ENCODE measurements at regions not wholly inside any gene's neighbourhood (a gene's known extent, or its start where the extent isn't known, plus 50 kb on each side); places are given as distances from the start of the nearest gene placed in this dataset.
"Not testable (repeated sequence)": the region's sequence is repeated elsewhere in the genome, so short reads cannot be mapped to it uniquely, and the experiment has no call there.

DNA sequence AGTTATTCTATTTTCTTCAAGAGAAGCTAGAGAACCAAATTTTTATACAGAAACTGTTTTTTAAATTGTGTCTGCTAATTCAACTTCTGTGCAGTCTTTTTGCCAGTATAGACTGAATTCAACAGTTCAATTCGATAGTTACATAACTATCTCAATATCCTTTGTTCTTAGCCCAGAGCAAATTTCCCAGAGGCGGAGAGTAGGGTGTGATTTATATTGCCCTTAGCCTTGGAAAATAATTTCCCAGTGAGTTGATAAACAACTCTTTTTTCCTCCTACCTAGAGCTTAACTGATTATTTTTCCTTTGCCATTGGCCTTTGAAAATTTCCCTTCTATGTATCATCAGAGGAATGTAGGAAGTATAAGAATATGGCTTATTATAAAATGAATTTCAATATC, 420.5 kb downstream of the NSUN3 start:
- no peaks in the 10 kb centered on the region for H3K27me3 ChIP-seq (ENCODE audit: low read length)

GRCh38 chr3:94494992-94495391, 432.1 kb downstream of the NSUN3 start:
- H3F3A ChIP-seq (ENCODE audit: insufficient read depth): no peaks in the 10 kb centered on the region
- no peaks in the 10 kb centered on the region; the same call in 1 of the 2 replicates for H3K36me3 ChIP-seq (ENCODE audit: low read length)
- H3K79me2 ChIP-seq (ENCODE audit: insufficient read depth, low read length): no peaks in the 10 kb centered on the region
- H3K9me3 ChIP-seq (ENCODE audit: insufficient read depth, low read length): no peaks in the 10 kb centered on the region
- H3K27me3 ChIP-seq (ENCODE audit: low read length): no peaks in the 10 kb centered on the region
- H3K27ac ChIP-seq (ENCODE audit: low read depth, low read length): no peak overlapping the region
- no peak overlapping the region for H3K9ac ChIP-seq (ENCODE audit: low read length)
- no peaks in the 10 kb centered on the region for H4K20me1 ChIP-seq (ENCODE audit: low read depth, low read length)
- no peak overlapping the region for H3K4me3 ChIP-seq (ENCODE audit: insufficient read depth, low read length, poor library complexity, severe bottlenecking)
- no peak overlapping the region for H3K4me2 ChIP-seq (ENCODE audit: low read depth, low read length, poor library complexity, severe bottlenecking)
- no peak for TF ChIP-seq EZH2phosphoT487 (conservative IDR thresholded peaks at IDR 0.05; ENCODE audit: low read length)
- TF ChIP-seq, protein P1, sequence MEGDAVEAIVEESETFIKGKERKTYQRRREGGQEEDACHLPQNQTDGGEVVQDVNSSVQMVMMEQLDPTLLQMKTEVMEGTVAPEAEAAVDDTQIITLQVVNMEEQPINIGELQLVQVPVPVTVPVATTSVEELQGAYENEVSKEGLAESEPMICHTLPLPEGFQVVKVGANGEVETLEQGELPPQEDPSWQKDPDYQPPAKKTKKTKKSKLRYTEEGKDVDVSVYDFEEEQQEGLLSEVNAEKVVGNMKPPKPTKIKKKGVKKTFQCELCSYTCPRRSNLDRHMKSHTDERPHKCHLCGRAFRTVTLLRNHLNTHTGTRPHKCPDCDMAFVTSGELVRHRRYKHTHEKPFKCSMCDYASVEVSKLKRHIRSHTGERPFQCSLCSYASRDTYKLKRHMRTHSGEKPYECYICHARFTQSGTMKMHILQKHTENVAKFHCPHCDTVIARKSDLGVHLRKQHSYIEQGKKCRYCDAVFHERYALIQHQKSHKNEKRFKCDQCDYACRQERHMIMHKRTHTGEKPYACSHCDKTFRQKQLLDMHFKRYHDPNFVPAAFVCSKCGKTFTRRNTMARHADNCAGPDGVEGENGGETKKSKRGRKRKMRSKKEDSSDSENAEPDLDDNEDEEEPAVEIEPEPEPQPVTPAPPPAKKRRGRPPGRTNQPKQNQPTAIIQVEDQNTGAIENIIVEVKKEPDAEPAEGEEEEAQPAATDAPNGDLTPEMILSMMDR (IDR thresholded peaks at IDR 0.05; ENCODE audit: insufficient read depth, low read length, poor library complexity, severe bottlenecking): no peak
- H2AFZ ChIP-seq (ENCODE audit: low read depth, low read length, severe bottlenecking): no peak overlapping the region
- H3K9me2 ChIP-seq (replicated peaks; ENCODE audit: insufficient read depth, low read length): no peaks in the 10 kb centered on the region

More for the DNA sequence above, 420.5 kb downstream of the NSUN3 start:
- Histone ChIP-seq H3K36me3 (ENCODE audit: low read length) (no peaks in the 10 kb centered on the region), H3K27ac (ENCODE audit: low read depth, low read length) (no peak overlapping the region), H3K9ac (ENCODE audit: low read length) (no peak overlapping the region), H3K9me3 (ENCODE audit: insufficient read depth, low read length) (no peaks in the 10 kb centered on the region), H3K9me2 (replicated peaks; ENCODE audit: insufficient read depth, low read length) (no peaks in the 10 kb centered on the region), H3K79me2 (ENCODE audit: insufficient read depth, low read length) (no peaks in the 10 kb centered on the region), H4K20me1 (ENCODE audit: low read depth, low read length) (no peaks in the 10 kb centered on the region), H3K4me3 (ENCODE audit: insufficient read depth, low read length, poor library complexity, severe bottlenecking) (no peak overlapping the region), H3K4me2 (ENCODE audit: low read depth, low read length, poor library complexity, severe bottlenecking) (no peak overlapping the region), H3F3A (ENCODE audit: insufficient read depth) (no peaks in the 10 kb centered on the region), H2AFZ (ENCODE audit: low read depth, low read length, severe bottlenecking) (no peak overlapping the region)
- TF ChIP-seq, protein P1 (IDR thresholded peaks at IDR 0.05; ENCODE audit: insufficient read depth, low read length, poor library complexity, severe bottlenecking): no peak
- TF ChIP-seq EZH2phosphoT487 (conservative IDR thresholded peaks at IDR 0.05; ENCODE audit: low read length): no peak

DNA sequence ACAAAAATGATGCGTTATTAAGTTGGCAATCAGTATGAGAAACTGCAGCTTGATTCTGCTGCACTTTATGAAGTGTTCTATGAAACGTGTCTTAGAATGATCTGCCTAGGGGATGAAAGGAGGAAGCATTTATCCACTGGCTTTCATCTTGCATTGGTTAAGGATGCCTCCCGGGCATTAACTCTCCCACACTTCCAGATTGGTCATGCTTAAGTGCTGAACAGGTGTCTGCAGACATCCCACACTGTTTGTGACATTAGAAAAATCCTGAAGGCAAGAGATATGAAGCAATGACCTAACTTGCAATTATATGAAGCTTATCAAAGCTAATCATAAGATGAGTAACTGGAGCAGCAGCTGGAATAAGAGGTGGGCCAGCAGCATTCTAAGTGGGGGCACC, 437.3 kb downstream of the NSUN3 start:
- Histone ChIP-seq H3K36me3 (ENCODE audit: low read length) (no peaks in the 10 kb centered on the region), H2AFZ (ENCODE audit: low read depth, low read length, severe bottlenecking) (no peak overlapping the region), H3K27ac (ENCODE audit: low read depth, low read length) (no peak overlapping the region), H3K4me3 (ENCODE audit: insufficient read depth, low read length, poor library complexity, severe bottlenecking) (no peak overlapping the region), H3K9me3 (ENCODE audit: insufficient read depth, low read length) (0 out of 2 replicates have a peak, but pooled peaks cover 6% of the 10 kb centered on the region), H3K9ac (ENCODE audit: low read length) (no peak overlapping the region), H3F3A (ENCODE audit: insufficient read depth) (no peaks in the 10 kb centered on the region), H3K79me2 (ENCODE audit: insufficient read depth, low read length) (no peaks in the 10 kb centered on the region), H3K27me3 (ENCODE audit: low read length) (no peaks in the 10 kb centered on the region), H3K9me2 (replicated peaks; ENCODE audit: insufficient read depth, low read length) (no peaks in the 10 kb centered on the region), H3K4me2 (ENCODE audit: low read depth, low read length, poor library complexity, severe bottlenecking) (no peak overlapping the region), H4K20me1 (ENCODE audit: low read depth, low read length) (no peaks in the 10 kb centered on the region)
- TF ChIP-seq, protein P1 (IDR thresholded peaks at IDR 0.05; ENCODE audit: insufficient read depth, low read length, poor library complexity, severe bottlenecking): no peak
- no peak for TF ChIP-seq EZH2phosphoT487 (conservative IDR thresholded peaks at IDR 0.05; ENCODE audit: low read length)

DNA sequence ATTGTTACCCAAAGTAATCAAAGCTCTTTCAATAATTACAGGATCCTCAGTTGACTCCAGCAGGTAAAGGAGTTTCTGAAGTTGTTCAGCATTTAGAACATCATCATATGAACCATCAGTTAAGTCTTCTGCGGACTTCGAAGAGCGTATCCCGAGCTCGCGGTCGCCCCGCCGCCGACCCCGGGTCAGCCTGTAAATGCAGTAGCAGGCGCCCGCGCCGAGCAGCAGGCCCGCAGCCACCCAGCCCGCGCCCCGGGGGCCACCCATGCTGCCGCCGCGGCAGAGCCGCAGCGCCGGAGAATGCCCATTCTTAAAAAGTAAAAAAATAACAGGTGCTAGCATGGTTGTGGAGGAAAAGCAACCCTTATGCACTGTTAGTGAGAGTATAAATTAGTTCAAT, 444.5 kb downstream of the NSUN3 start:
- not testable (repeated sequence) for H4K20me1 ChIP-seq (ENCODE audit: low read depth, low read length); H3K27ac ChIP-seq (ENCODE audit: low read depth, low read length); H3K27me3 ChIP-seq (ENCODE audit: low read length); H3K9me3 ChIP-seq (ENCODE audit: insufficient read depth, low read length); H3K4me2 ChIP-seq (ENCODE audit: low read depth, low read length, poor library complexity, severe bottlenecking); H3K9me2 ChIP-seq (replicated peaks; ENCODE audit: insufficient read depth, low read length); H3K79me2 ChIP-seq (ENCODE audit: insufficient read depth, low read length); H3K9ac ChIP-seq (ENCODE audit: low read length); H3K36me3 ChIP-seq (ENCODE audit: low read length); H3K4me3 ChIP-seq (ENCODE audit: insufficient read depth, low read length, poor library complexity, severe bottlenecking); H3F3A ChIP-seq (ENCODE audit: insufficient read depth); H2AFZ ChIP-seq (ENCODE audit: low read depth, low read length, severe bottlenecking)
